ENCODE measurements at regions not wholly inside any gene's neighbourhood (a gene's known extent, or its start where the extent isn't known, plus 50 kb on each side); places are given as distances from the start of the nearest gene placed in this dataset.

DNA sequence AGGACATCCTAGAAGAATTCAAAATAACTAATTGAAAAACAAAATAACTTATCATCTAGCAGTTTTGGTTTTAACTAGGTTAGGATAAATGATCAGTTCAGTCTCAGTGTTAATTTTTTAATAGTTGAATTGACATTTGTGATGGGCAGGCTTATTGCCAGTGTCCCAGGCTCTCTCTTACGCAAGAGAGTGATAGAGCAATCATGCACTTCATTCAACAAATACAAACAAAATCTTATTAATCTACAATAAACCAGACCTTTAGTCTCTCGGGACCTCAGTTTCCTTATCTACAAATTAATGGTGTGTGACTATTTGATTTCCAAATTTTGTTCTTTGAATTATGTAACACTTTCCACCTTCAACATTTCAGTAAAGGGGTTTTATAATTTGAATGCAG is 385.9 kb upstream of the JAG1 start:
- TF ChIP-seq, protein P1, sequence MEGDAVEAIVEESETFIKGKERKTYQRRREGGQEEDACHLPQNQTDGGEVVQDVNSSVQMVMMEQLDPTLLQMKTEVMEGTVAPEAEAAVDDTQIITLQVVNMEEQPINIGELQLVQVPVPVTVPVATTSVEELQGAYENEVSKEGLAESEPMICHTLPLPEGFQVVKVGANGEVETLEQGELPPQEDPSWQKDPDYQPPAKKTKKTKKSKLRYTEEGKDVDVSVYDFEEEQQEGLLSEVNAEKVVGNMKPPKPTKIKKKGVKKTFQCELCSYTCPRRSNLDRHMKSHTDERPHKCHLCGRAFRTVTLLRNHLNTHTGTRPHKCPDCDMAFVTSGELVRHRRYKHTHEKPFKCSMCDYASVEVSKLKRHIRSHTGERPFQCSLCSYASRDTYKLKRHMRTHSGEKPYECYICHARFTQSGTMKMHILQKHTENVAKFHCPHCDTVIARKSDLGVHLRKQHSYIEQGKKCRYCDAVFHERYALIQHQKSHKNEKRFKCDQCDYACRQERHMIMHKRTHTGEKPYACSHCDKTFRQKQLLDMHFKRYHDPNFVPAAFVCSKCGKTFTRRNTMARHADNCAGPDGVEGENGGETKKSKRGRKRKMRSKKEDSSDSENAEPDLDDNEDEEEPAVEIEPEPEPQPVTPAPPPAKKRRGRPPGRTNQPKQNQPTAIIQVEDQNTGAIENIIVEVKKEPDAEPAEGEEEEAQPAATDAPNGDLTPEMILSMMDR (IDR thresholded peaks at IDR 0.05; ENCODE audit: low read depth, low read length) = no peak
- no peak for TF ChIP-seq EZH2phosphoT487 (IDR thresholded peaks at IDR 0.05; ENCODE audit: low read depth)

Measured in OCI-LY3 (cell line).